A673 (cell line): ENCODE measurements at regions not wholly inside any gene's neighbourhood (a gene's known extent, or its start where the extent isn't known, plus 50 kb on each side); places are given as distances from the start of the nearest gene placed in this dataset.

ENCODE experiments used
- BruUV-seq: library from RNA; stranded (reverse); fragments of 400-500 nt; replicated peaks from 2 replicates; lab custom pipeline; 2021; lab: Mats Ljungman, UMichigan
- CTCF ChIA-PET: fragments of 300-600 bp; sonication (Branson Sonifier 250); formaldehyde crosslinking; loops from one replicate; lab custom pipeline; 2022; ENCODE audit warnings: antibody characterized with exemption; lab: Charles Lee
- POLR2A ChIA-PET: fragments of 300-600 bp; sonication (Branson Sonifier 250); formaldehyde crosslinking; loops from one replicate; lab custom pipeline; 2022; ENCODE audit warnings: antibody characterized with exemption; ENCODE audit not compliant: low non-redundant PET; lab: Charles Lee
- DNase-seq: peaks from one replicate; pipeline ENCODE4 v3.0.0-alpha.2; 2015; ENCODE audit warnings: low spot score
- H3K27ac ChIP-seq: fragments of 200-600 bp; sonication (generic); 2 replicates; pipeline ENCODE4 v1.5.1; 2016; ENCODE audit warnings: mixed run types, low read depth, mild to moderate bottlenecking, mixed read lengths, antibody characterized with exemption, low read length; ENCODE audit not compliant: poor library complexity, severe bottlenecking
- H3K27me3 ChIP-seq: fragments of 200-600 bp; sonication (generic); replicated peaks from 2 replicates; pipeline ENCODE4 v1.6.1; 2017; ENCODE audit warnings: mixed run types, low read depth, mild to moderate bottlenecking, mixed read lengths, antibody characterized with exemption, low read length; ENCODE audit not compliant: insufficient read depth, poor library complexity
- H3K36me3 ChIP-seq: fragments of 200-600 bp; sonication (generic); 2 replicates; pipeline ENCODE4 v1.6.1; 2016; ENCODE audit warnings: mixed run types, mild to moderate bottlenecking, mixed read lengths, antibody characterized with exemption, low read length; ENCODE audit not compliant: insufficient read depth, poor library complexity, severe bottlenecking
- H3K4me1 ChIP-seq: fragments of 200-600 bp; sonication (generic); 2 replicates; pipeline ENCODE4 v1.6.1; 2017; ENCODE audit warnings: mixed run types, mild to moderate bottlenecking, mixed read lengths, antibody characterized with exemption, low read length; ENCODE audit not compliant: insufficient read depth, poor library complexity, severe bottlenecking
- H3K4me3 ChIP-seq: fragments of 200-600 bp; sonication (generic); 2 replicates; pipeline ENCODE4 v1.5.1; 2016; ENCODE audit warnings: low read depth, mixed run types, mild to moderate bottlenecking, mixed read lengths, low read length; ENCODE audit not compliant: poor library complexity, severe bottlenecking
- H3K9me3 ChIP-seq: fragments of 200-600 bp; sonication (generic); 2 replicates; pipeline ENCODE4 v1.6.1; 2016; ENCODE audit warnings: mixed run types, low read depth, mild to moderate bottlenecking, mixed read lengths, antibody characterized with exemption, low read length; ENCODE audit not compliant: poor library complexity, severe bottlenecking
- EZH2 ChIP-seq: fragments of 200-600 bp; sonication (generic); IDR thresholded peaks from 2 replicates; pipeline ENCODE4 v1.6.1; 2017; ENCODE audit warnings: borderline replicate concordance, low read depth, mild to moderate bottlenecking, mixed read lengths, antibody characterized with exemption, low read length; ENCODE audit not compliant: poor library complexity, severe bottlenecking
- intact Hi-C: fragments of 100-400 bp; cut with micrococcal nuclease; formaldehyde crosslinking; loops from one replicate; pipeline ENCODE4 v1.10.0; 2022; ENCODE audit not compliant: unreplicated experiment
- TF ChIP-seq, protein P1 (sequence below): fragments of 300-800, 200-600 bp; sonication (generic); conservative IDR thresholded peaks from 2 replicates; pipeline ENCODE4 v1.5.1; 2017; ENCODE audit warnings: low read depth, mild to moderate bottlenecking, antibody characterized with exemption, low read length, moderate library complexity, mixed read lengths

DNA sequence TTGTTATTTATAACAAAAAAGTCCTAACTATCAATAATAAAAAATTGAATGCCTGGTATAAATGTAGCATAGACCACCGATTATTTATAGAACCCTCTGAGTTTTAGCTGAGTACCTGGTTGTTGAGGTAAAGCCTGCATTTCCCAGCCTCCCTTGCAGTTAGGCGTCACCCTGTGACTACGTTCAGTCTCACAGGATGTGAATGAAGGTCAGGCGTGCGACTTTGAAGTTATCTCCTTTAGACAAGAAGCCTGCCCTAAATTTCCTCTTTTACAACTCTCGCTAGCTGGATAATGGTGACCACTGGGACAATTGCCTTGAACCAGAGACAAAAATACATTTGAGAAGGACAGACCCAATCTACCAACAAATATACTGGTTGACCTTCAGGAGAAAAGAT is 67.5 kb upstream of the TES start:
- ChIA-PET POLR2A (no interaction called here), CTCF (no interaction called here)
- no peak overlapping the region for H3K27ac ChIP-seq
- H3K4me1 ChIP-seq = no peaks in the 10 kb centered on the region
- no peak for DNase-seq
- no peak overlapping the region for H3K4me3 ChIP-seq
- intact Hi-C loops = no loop called here
- no peaks in the 10 kb centered on the region for H3K27me3 ChIP-seq
- no peaks in the 10 kb centered on the region for H3K36me3 ChIP-seq
- TF ChIP-seq EZH2 = no peak
- TF ChIP-seq, protein P1, sequence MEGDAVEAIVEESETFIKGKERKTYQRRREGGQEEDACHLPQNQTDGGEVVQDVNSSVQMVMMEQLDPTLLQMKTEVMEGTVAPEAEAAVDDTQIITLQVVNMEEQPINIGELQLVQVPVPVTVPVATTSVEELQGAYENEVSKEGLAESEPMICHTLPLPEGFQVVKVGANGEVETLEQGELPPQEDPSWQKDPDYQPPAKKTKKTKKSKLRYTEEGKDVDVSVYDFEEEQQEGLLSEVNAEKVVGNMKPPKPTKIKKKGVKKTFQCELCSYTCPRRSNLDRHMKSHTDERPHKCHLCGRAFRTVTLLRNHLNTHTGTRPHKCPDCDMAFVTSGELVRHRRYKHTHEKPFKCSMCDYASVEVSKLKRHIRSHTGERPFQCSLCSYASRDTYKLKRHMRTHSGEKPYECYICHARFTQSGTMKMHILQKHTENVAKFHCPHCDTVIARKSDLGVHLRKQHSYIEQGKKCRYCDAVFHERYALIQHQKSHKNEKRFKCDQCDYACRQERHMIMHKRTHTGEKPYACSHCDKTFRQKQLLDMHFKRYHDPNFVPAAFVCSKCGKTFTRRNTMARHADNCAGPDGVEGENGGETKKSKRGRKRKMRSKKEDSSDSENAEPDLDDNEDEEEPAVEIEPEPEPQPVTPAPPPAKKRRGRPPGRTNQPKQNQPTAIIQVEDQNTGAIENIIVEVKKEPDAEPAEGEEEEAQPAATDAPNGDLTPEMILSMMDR = no peak
- no peaks in the 10 kb centered on the region for H3K9me3 ChIP-seq
- BruUV-seq = no TSS peak

DNA sequence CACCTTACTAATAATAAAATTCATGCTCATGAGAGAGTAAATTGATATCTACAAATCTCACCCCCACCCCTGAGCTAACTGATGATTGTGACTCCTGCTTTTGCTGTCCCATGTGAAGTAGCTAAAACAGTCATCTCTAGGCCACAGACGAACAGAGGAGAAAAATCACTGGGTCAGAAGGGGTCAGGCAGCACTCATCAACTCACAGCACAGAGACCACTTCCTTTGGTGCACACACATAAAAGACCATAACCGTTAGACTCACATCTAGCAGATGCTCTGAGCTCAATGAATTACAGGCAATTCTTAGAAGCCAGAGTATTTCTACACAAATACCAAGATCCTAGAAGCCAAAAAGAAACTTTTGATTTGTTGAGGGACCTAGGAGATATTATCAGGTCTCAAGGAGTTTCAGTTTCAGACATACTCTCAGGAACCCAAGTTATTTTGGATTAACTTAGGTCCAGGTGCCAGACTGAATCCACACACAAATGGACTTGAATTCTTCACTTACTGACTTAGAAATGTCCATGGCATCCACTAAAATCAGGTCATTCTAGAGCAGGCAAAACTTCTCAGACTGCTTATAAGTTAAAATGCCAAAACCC is 65.0 kb upstream of the TES start:
- POLR2A ChIA-PET = no interaction called here
- TF ChIP-seq EZH2 = no peak
- Histone ChIP-seq H3K4me1 (no peaks in the 10 kb centered on the region), H3K36me3 (no peaks in the 10 kb centered on the region), H3K27me3 (no peaks in the 10 kb centered on the region), H3K4me3 (no peak overlapping the region), H3K27ac (no peak overlapping the region), H3K9me3 (no peaks in the 10 kb centered on the region)
- CTCF ChIA-PET = interaction anchor here (0.7 kb wide), 1 partner anchor 9 kb away, joined by 4 read pairs; no protein-coding TSS in a partner anchor
- intact Hi-C loops = no loop called here
- no peak for DNase-seq
- no TSS peak for BruUV-seq

DNA sequence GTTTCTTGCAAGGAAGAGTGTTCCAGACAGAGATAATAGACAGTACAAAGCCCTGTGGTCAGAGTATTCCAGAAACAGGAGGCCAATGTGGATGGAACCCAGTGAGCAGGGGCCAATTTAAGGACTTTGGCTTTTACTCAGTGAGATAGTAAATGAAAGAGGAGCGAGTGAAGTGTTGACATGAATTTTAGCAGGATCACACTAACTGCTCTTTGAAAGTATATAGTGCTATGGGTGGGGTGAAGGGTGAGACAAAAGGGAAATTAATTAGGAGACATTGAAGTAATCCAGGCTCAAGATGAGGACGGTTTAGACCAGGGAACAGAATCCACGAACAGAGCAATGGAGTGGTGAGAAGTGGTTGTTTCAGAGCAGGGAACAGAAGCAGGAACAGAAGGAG is 62.2 kb upstream of the TES start:
- Histone ChIP-seq H3K27ac (no peak overlapping the region), H3K36me3 (no peaks in the 10 kb centered on the region), H3K4me1 (no peaks in the 10 kb centered on the region), H3K4me3 (no peak overlapping the region), H3K27me3 (no peaks in the 10 kb centered on the region), H3K9me3 (no peaks in the 10 kb centered on the region)
- no peak for DNase-seq
- TF ChIP-seq, protein P1 = no peak
- intact Hi-C loops = no loop called here
- ChIA-PET CTCF (interaction anchor here (0.7 kb wide), 1 partner anchor 70 kb away, joined by 4 read pairs; no protein-coding TSS in a partner anchor), POLR2A (no interaction called here)
- BruUV-seq = no TSS peak

DNA sequence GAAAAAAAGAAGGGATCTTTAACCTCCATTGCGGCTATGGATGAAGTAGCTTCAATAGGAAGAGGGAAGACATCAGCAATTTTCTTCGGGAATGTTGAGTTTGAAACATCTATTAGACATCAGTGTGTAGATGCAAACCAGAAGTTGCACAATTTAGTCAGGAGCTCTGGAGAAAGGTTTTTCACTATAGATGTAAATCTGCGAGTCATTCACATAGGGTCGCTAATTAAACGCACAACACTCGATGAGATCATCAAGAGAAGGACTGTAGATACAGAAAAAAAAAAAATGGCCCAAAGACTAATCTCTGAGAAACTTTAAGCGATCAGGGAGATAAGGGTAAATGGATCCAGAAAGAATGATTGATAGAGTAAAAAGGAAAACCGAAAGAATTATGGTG is 61.7 kb upstream of the TES start:
- H3K27ac ChIP-seq = no peak overlapping the region
- POLR2A ChIA-PET = no interaction called here
- intact Hi-C loops = no loop called here
- TF ChIP-seq, protein P1 = no peak
- no peak for TF ChIP-seq EZH2
- CTCF ChIA-PET = interaction anchor here (0.7 kb wide), 1 partner anchor 69 kb away, joined by 4 read pairs; no protein-coding TSS in a partner anchor
- DNase-seq = peak; percentile 30
- no peaks in the 10 kb centered on the region for H3K4me1 ChIP-seq
- no peaks in the 10 kb centered on the region for H3K36me3 ChIP-seq
- H3K4me3 ChIP-seq = no peak overlapping the region
- no TSS peak for BruUV-seq
- H3K9me3 ChIP-seq = no peaks in the 10 kb centered on the region
- H3K27me3 ChIP-seq = no peaks in the 10 kb centered on the region
